GM12875 (cell line): ENCODE measurements at regions not wholly inside any gene's neighbourhood (a gene's known extent, or its start where the extent isn't known, plus 50 kb on each side); places are given as distances from the start of the nearest gene placed in this dataset.

Source experiments
- H3K4me3 ChIP-seq: one replicate; pipeline ENCODE4 v1.5.1; 2011; ENCODE audit warnings: low read depth, low read length, control low read depth
- CTCF ChIP-seq: IDR thresholded peaks from 2 replicates; pipeline ENCODE4 v1.5.1; 2011; ENCODE audit warnings: low read depth, mild to moderate bottlenecking, control low read depth, inconsistent platforms, low read length, moderate library complexity, borderline replicate concordance; ENCODE audit not compliant: insufficient read depth

- H3K4me3 ChIP-seq: no peak overlapping the region
- TF ChIP-seq CTCF: no peak
Observed at GRCh38 chr5:28226407-28226806, 1188.0 kb upstream of the CDH9 start.

- no peak overlapping the region for H3K4me3 ChIP-seq
- TF ChIP-seq CTCF: no peak
Observed at GRCh38 chr5:28219539-28219938, 1181.2 kb upstream of the CDH9 start.

- no peak for TF ChIP-seq CTCF
- H3K4me3 ChIP-seq: no peak overlapping the region
Observed at GRCh38 chr5:28217695-28218094, 1179.3 kb upstream of the CDH9 start.

- no peak for TF ChIP-seq CTCF
- no peak overlapping the region for H3K4me3 ChIP-seq
Observed at GRCh38 chr5:28216939-28217360, 1178.6 kb upstream of the CDH9 start.

- no peak for TF ChIP-seq CTCF
- no peak overlapping the region for H3K4me3 ChIP-seq
Observed at GRCh38 chr5:28215091-28215490, 1176.7 kb upstream of the CDH9 start.

- H3K4me3 ChIP-seq: no peak overlapping the region
Observed at GRCh38 chr5:28214292-28214691, 1175.9 kb upstream of the CDH9 start.

GRCh38 chr5:28208356-28208755, 1170.0 kb upstream of the CDH9 start:
- TF ChIP-seq CTCF: no peak
- no peak overlapping the region for H3K4me3 ChIP-seq

More at GRCh38 chr5:28214292-28214691, 1175.9 kb upstream of the CDH9 start:
- TF ChIP-seq CTCF: no peak
